H9 (cell line): ENCODE measurements at regions not wholly inside any gene's neighbourhood (a gene's known extent, or its start where the extent isn't known, plus 50 kb on each side); places are given as distances from the start of the nearest gene placed in this dataset.

Source experiments
- DNase-seq: peaks from one replicate; pipeline ENCODE4 v3.0.0-alpha.2; 2017
- H2AFZ ChIP-seq: one replicate; pipeline ENCODE4 v1.6.1; 2013; ENCODE audit warnings: mild to moderate bottlenecking, low read length, control low read depth, moderate library complexity
- H2AK5ac ChIP-seq: 2 replicates; pipeline ENCODE4 v1.6.1; 2013; ENCODE audit warnings: low read length, control low read depth, mixed read lengths; ENCODE audit not compliant: insufficient read length
- H2BK120ac ChIP-seq: one replicate; pipeline ENCODE4 v1.6.1; 2013; ENCODE audit warnings: low read depth, mild to moderate bottlenecking, low read length, control low read depth, inconsistent platforms; ENCODE audit not compliant: poor library complexity, severe bottlenecking
- H2BK12ac ChIP-seq: 2 replicates; pipeline ENCODE4 v1.6.1; 2013; ENCODE audit warnings: low read length, control low read depth, mixed read lengths, low read depth; ENCODE audit not compliant: insufficient read length
- H2BK15ac ChIP-seq: 2 replicates; pipeline ENCODE4 v1.6.1; 2013; ENCODE audit warnings: low read depth, low read length, control low read depth
- H2BK20ac ChIP-seq: one replicate; pipeline ENCODE4 v1.6.1; 2013; ENCODE audit warnings: low read depth, mild to moderate bottlenecking, low read length, control low read depth, inconsistent platforms; ENCODE audit not compliant: poor library complexity, severe bottlenecking
- H2BK5ac ChIP-seq: 2 replicates; pipeline ENCODE4 v1.6.1; 2013; ENCODE audit warnings: low read length, control low read depth, mixed read lengths; ENCODE audit not compliant: insufficient read length
- H3K14ac ChIP-seq: 2 replicates; pipeline ENCODE4 v1.6.1; 2013; ENCODE audit warnings: low read length, control low read depth; ENCODE audit not compliant: insufficient read depth
- H3K18ac ChIP-seq: 2 replicates; pipeline ENCODE4 v1.6.1; 2013; ENCODE audit warnings: low read depth, mild to moderate bottlenecking, mixed read lengths, low read length, control low read depth; ENCODE audit not compliant: insufficient read length
- H3K23ac ChIP-seq: 2 replicates; pipeline ENCODE4 v1.6.1; 2013; ENCODE audit warnings: low read length, control low read depth, mixed read lengths, low read depth; ENCODE audit not compliant: insufficient read length
- H3K23me2 ChIP-seq: 2 replicates; pipeline ENCODE4 v1.6.1; 2013; ENCODE audit warnings: low read depth, mild to moderate bottlenecking, mixed read lengths, low read length, control low read depth; ENCODE audit not compliant: insufficient read length, poor library complexity, severe bottlenecking
- H3K27ac ChIP-seq: 2 replicates; pipeline ENCODE4 v1.5.1; 2013; ENCODE audit warnings: low read length, control low read depth, mixed read lengths, low read depth; ENCODE audit not compliant: insufficient read length
- H3K27me3 ChIP-seq: 2 replicates; pipeline ENCODE4 v1.6.1; 2013; ENCODE audit warnings: low read length, control low read depth, inconsistent platforms; ENCODE audit not compliant: insufficient read depth
- H3K4ac ChIP-seq: 2 replicates; pipeline ENCODE4 v1.6.1; 2013; ENCODE audit warnings: low read depth, mild to moderate bottlenecking, control low read depth, inconsistent platforms, low read length, moderate library complexity
- H3K4me1 ChIP-seq: 2 replicates; pipeline ENCODE4 v1.6.1; 2013; ENCODE audit warnings: low read length, control low read depth, inconsistent platforms; ENCODE audit not compliant: insufficient read depth
- H3K4me2 ChIP-seq: 2 replicates; pipeline ENCODE4 v1.6.1; 2013; ENCODE audit warnings: low read length, control low read depth, mixed read lengths; ENCODE audit not compliant: insufficient read length, insufficient read depth
- H3K56ac ChIP-seq: 2 replicates; pipeline ENCODE4 v1.6.1; 2013; ENCODE audit warnings: low read depth, mild to moderate bottlenecking, mixed read lengths, low read length, control low read depth; ENCODE audit not compliant: insufficient read length
- H3K79me1 ChIP-seq: 2 replicates; pipeline ENCODE4 v1.6.1; 2013; ENCODE audit warnings: low read depth, mild to moderate bottlenecking, moderate library complexity, low read length, control low read depth, inconsistent platforms; ENCODE audit not compliant: insufficient read depth, poor library complexity, severe bottlenecking
- H3K79me2 ChIP-seq: 2 replicates; pipeline ENCODE4 v1.6.1; 2013; ENCODE audit warnings: low read length, control low read depth, inconsistent platforms; ENCODE audit not compliant: insufficient read depth
- H3K9ac ChIP-seq: 2 replicates; pipeline ENCODE4 v1.6.1; 2013; ENCODE audit warnings: low read length, control low read depth, mixed read lengths; ENCODE audit not compliant: insufficient read length; ENCODE audit errors: extremely low read depth
- H3K9me3 ChIP-seq: one replicate; pipeline ENCODE4 v1.6.1; 2013; ENCODE audit warnings: low read depth, low read length, inconsistent platforms; ENCODE audit not compliant: control insufficient read depth
- H3T11ph ChIP-seq: one replicate; pipeline ENCODE4 v1.6.1; 2013; ENCODE audit warnings: mild to moderate bottlenecking, low read length, control low read depth, inconsistent platforms
- H4K20me1 ChIP-seq: one replicate; pipeline ENCODE4 v1.6.1; 2013; ENCODE audit not compliant: control insufficient read depth, insufficient read length, insufficient read depth
- H4K5ac ChIP-seq: 2 replicates; pipeline ENCODE4 v1.6.1; 2013; ENCODE audit warnings: low read depth, mild to moderate bottlenecking, mixed read lengths, low read length, control low read depth; ENCODE audit not compliant: insufficient read length
- H4K8ac ChIP-seq: replicated peaks from 2 replicates; pipeline ENCODE4 v1.6.1; 2013; ENCODE audit warnings: low read length, control low read depth, mixed read lengths, low read depth; ENCODE audit not compliant: insufficient read length
- H4K91ac ChIP-seq: 2 replicates; pipeline ENCODE4 v1.6.1; 2013; ENCODE audit warnings: low read depth, mild to moderate bottlenecking, moderate library complexity, mixed read lengths, low read length, control low read depth; ENCODE audit not compliant: insufficient read length
- H3K27ac Mint-ChIP-seq, 3 experiments: 2 replicates in 2 of 3; 3 replicates in 1 of 3; pipeline ENCODE4 v1.8.0; 2020 to 2021; ENCODE audit warnings: mixed read lengths in 3 of 3, mild to moderate bottlenecking in 1 of 3, moderate library complexity in 1 of 3
- H3K27me3 Mint-ChIP-seq: 2 replicates; pipeline ENCODE4 v1.8.0; 2021; ENCODE audit warnings: low read depth, mild to moderate bottlenecking, moderate library complexity, mixed read lengths
- H3K36me3 Mint-ChIP-seq, 3 experiments: 2 replicates in 2 of 3; 3 replicates in 1 of 3; pipeline ENCODE4 v1.8.0; 2020 to 2021; ENCODE audit warnings: low read depth in 3 of 3, mixed read lengths in 3 of 3; ENCODE audit not compliant: insufficient read depth in 1 of 3
- H3K4me1 Mint-ChIP-seq, 2 experiments: 2 replicates each; pipeline ENCODE4 v1.8.0; 2020; ENCODE audit warnings: mixed read lengths in 2 of 2
- H3K4me3 Mint-ChIP-seq, 2 experiments: 2 replicates in 1 of 2; 3 replicates in 1 of 2; pipeline ENCODE4 v1.8.0; 2020 to 2021; ENCODE audit warnings: mild to moderate bottlenecking in 2 of 2, mixed read lengths in 2 of 2, moderate library complexity in 1 of 2
- H3K9me3 Mint-ChIP-seq, 2 experiments: 2 replicates in 1 of 2; 3 replicates in 1 of 2; pipeline ENCODE4 v1.8.0; 2020; ENCODE audit warnings: mild to moderate bottlenecking in 2 of 2, mixed read lengths in 2 of 2, moderate library complexity in 1 of 2
- CTCF ChIP-seq: fragments of 200-600 bp; sonication (generic); conservative IDR thresholded peaks from 3 replicates; pipeline ENCODE4 v1.8.0; 2021; ENCODE audit warnings: antibody characterized with exemption, mild to moderate bottlenecking
- WGBS: extraction: QIAGEN DNeasy Blood & Tissue Kit; methylation state at CpG from one replicate; pipeline ENCODE4 v1.1.7; 2013; ENCODE audit warnings: missing lambda C conversion rate, low lambda C conversion rate, mixed read lengths; ENCODE audit not compliant: insufficient read length; ENCODE audit errors: extremely low coverage; 5-methylcytosine and 5-hydroxymethylcytosine counted together

GRCh38 chr9:7452378-7452777 lies 347.2 kb downstream of the DMAC1 start:
- Histone ChIP-seq H3K79me1 (no peaks in the 10 kb centered on the region), H3K4me2 (no peak overlapping the region), H3K23me2 (no peaks in the 10 kb centered on the region), H3K23ac (no peak overlapping the region), H2AFZ (no peak overlapping the region), H3K27me3 (no peaks in the 10 kb centered on the region), H2BK20ac (no peak overlapping the region), H3K18ac (no peak overlapping the region), H3K27ac (no peak overlapping the region), H3K9me3 (no peaks in the 10 kb centered on the region), H3T11ph (no peak overlapping the region), H2AK5ac (no peak overlapping the region), H2BK5ac (no peak overlapping the region), H3K79me2 (no peaks in the 10 kb centered on the region), H3K14ac (no peak overlapping the region), H4K20me1 (no peaks in the 10 kb centered on the region), H4K91ac (no peak overlapping the region), H3K9ac (no peak overlapping the region), H4K5ac (no peak overlapping the region), H3K56ac (no peak overlapping the region), H2BK120ac (no peak overlapping the region), H2BK15ac (no peak overlapping the region), H3K4me1 (no peaks in the 10 kb centered on the region), H3K4ac (no peak overlapping the region), H2BK12ac (no peak overlapping the region), H4K8ac (no peak overlapping the region)
- TF ChIP-seq CTCF: no peak
- no peak for DNase-seq
- peaks cover 0 to 3% of the 10 kb centered on the region in 2 experiments; a peak in 2 of 4 replicates for H3K4me1 Mint-ChIP-seq
- no CpG with 5 or more reads among the region's 1 CpG for WGBS
- H3K9me3 Mint-ChIP-seq: no peaks in the 10 kb centered on the region; a peak in 1 of 5 replicates
- H3K36me3 Mint-ChIP-seq: no peaks in the 10 kb centered on the region
- no peak overlapping the region for H3K4me3 Mint-ChIP-seq
- H3K27me3 Mint-ChIP-seq: peaks cover 6% of the 10 kb centered on the region
- no peak overlapping the region for H3K27ac Mint-ChIP-seq
